MM.1S (cell line): ENCODE measurements at regions not wholly inside any gene's neighbourhood (a gene's known extent, or its start where the extent isn't known, plus 50 kb on each side); places are given as distances from the start of the nearest gene placed in this dataset.

Source experiments
- DNase-seq: peaks from one replicate; pipeline ENCODE4 v3.0.0-alpha.2; 2015
- H2AFZ ChIP-seq: fragments of 300-600 bp; sonication (generic); 2 replicates; pipeline ENCODE4 v1.6.0; 2016; ENCODE audit warnings: antibody characterized with exemption, low read length
- H3F3A ChIP-seq: fragments of 300-600 bp; sonication (generic); 2 replicates; pipeline ENCODE4 v1.6.1; 2016; ENCODE audit warnings: mild to moderate bottlenecking, antibody characterized with exemption, low read length, moderate library complexity, mixed read lengths; ENCODE audit not compliant: insufficient read depth
- H3K27ac ChIP-seq: fragments of 300-600 bp; sonication (generic); 2 replicates; pipeline ENCODE4 v1.5.1; 2016; ENCODE audit warnings: mild to moderate bottlenecking, low read length
- H3K27me3 ChIP-seq: fragments of 300-600 bp; sonication (generic); replicated peaks from 2 replicates; pipeline ENCODE4 v1.6.0; 2016; ENCODE audit warnings: low read length; ENCODE audit not compliant: insufficient read depth
- H3K36me3 ChIP-seq: fragments of 300-600 bp; sonication (generic); replicated peaks from 2 replicates; pipeline ENCODE4 v1.6.1; 2016; ENCODE audit warnings: mild to moderate bottlenecking, low read length, mixed read lengths; ENCODE audit not compliant: insufficient read depth
- H3K4me1 ChIP-seq: fragments of 300-600 bp; sonication (generic); 2 replicates; pipeline ENCODE4 v1.6.1; 2016; ENCODE audit warnings: low read length, mixed read lengths
- H3K4me2 ChIP-seq: fragments of 300-600 bp; sonication (generic); 2 replicates; pipeline ENCODE4 v1.6.0; 2016; ENCODE audit warnings: low read depth, low read length
- H3K4me3 ChIP-seq: fragments of 300-600 bp; sonication (generic); 2 replicates; pipeline ENCODE4 v1.5.1; 2016; ENCODE audit warnings: low read length, mixed read lengths
- H3K79me2 ChIP-seq: fragments of 300-600 bp; sonication (generic); 2 replicates; pipeline ENCODE4 v1.6.1; 2016; ENCODE audit warnings: mixed run types, low read length, mixed read lengths
- H3K9ac ChIP-seq: fragments of 300-600 bp; sonication (generic); 2 replicates; pipeline ENCODE4 v1.6.1; 2016; ENCODE audit warnings: low read length, mixed read lengths
- H3K9me2 ChIP-seq: fragments of 300-600 bp; sonication (generic); replicated peaks from 2 replicates; pipeline ENCODE4 v1.6.1; 2016; ENCODE audit warnings: mild to moderate bottlenecking, low read length, mixed read lengths; ENCODE audit not compliant: insufficient read depth
- H3K9me3 ChIP-seq: fragments of 300-600 bp; sonication (generic); replicated peaks from 2 replicates; pipeline ENCODE4 v1.6.1; 2016; ENCODE audit warnings: mild to moderate bottlenecking, low read length, mixed read lengths; ENCODE audit not compliant: insufficient read depth
- H4K20me1 ChIP-seq: fragments of 300-600 bp; sonication (generic); 2 replicates; pipeline ENCODE4 v1.6.1; 2016; ENCODE audit warnings: mild to moderate bottlenecking, low read length, moderate library complexity, mixed read lengths; ENCODE audit not compliant: insufficient read depth
- CTCF ChIP-seq: fragments of 300-600 bp; sonication (generic); IDR thresholded peaks from 2 replicates; pipeline ENCODE4 v1.5.1; 2016; ENCODE audit warnings: antibody characterized with exemption, low read length, mixed read lengths
- EZH2 ChIP-seq: fragments of 300-600 bp; sonication (generic); optimal IDR thresholded peaks from 2 replicates; pipeline ENCODE3; 2017; ENCODE audit warnings: low read depth, mild to moderate bottlenecking, antibody characterized with exemption, low read length, mixed read lengths
- EZH2phosphoT487 ChIP-seq: fragments of 300-600 bp; sonication (generic); IDR thresholded peaks from 2 replicates; pipeline ENCODE4 v1.6.1; 2018; ENCODE audit warnings: antibody characterized with exemption, low read length

- Histone ChIP-seq H3K4me2 (no peak overlapping the region), H3K27ac (no peak overlapping the region), H3K27me3 (no peaks in the 10 kb centered on the region), H3K79me2 (no peaks in the 10 kb centered on the region), H3K4me1 (no peaks in the 10 kb centered on the region), H3F3A (no peaks in the 10 kb centered on the region), H3K9me2 (no peaks in the 10 kb centered on the region), H3K36me3 (no peaks in the 10 kb centered on the region), H3K9me3 (no peaks in the 10 kb centered on the region; the same call in 1 of the 2 replicates), H4K20me1 (no peaks in the 10 kb centered on the region), H2AFZ (no peak overlapping the region), H3K4me3 (no peak overlapping the region), H3K9ac (no peak overlapping the region)
- TF ChIP-seq CTCF (no peak), EZH2 (no peak), EZH2phosphoT487 (no peak)
- DNase-seq = no peak
Measured at GRCh38 chr2:117502121-117502520, 312.4 kb upstream of the DDX18 start.

GRCh38 chr2:117512307-117512706 is 302.2 kb upstream of the DDX18 start:
- no peak overlapping the region for H3K9ac ChIP-seq
- DNase-seq = no peak
- no peak overlapping the region for H3K4me2 ChIP-seq
- H3K79me2 ChIP-seq = no peaks in the 10 kb centered on the region
- H3K36me3 ChIP-seq = no peaks in the 10 kb centered on the region
- no peaks in the 10 kb centered on the region for H4K20me1 ChIP-seq
- H3F3A ChIP-seq = no peaks in the 10 kb centered on the region
- TF ChIP-seq EZH2phosphoT487 = no peak
- no peak for TF ChIP-seq CTCF
- TF ChIP-seq EZH2 = no peak
- no peak overlapping the region for H3K27ac ChIP-seq
- no peaks in the 10 kb centered on the region for H3K27me3 ChIP-seq
- no peak overlapping the region for H3K4me3 ChIP-seq
- no peaks in the 10 kb centered on the region for H3K9me3 ChIP-seq
- no peaks in the 10 kb centered on the region for H3K4me1 ChIP-seq
- H3K9me2 ChIP-seq = no peaks in the 10 kb centered on the region
- H2AFZ ChIP-seq = no peak overlapping the region

- DNase-seq = no peak
- no peaks in the 10 kb centered on the region for H3K27me3 ChIP-seq
- no peak overlapping the region for H2AFZ ChIP-seq
- no peaks in the 10 kb centered on the region for H3K36me3 ChIP-seq
- H3F3A ChIP-seq = no peaks in the 10 kb centered on the region
- no peak overlapping the region for H3K9ac ChIP-seq
- TF ChIP-seq EZH2 = no peak
- no peak for TF ChIP-seq CTCF
- TF ChIP-seq EZH2phosphoT487 = no peak
- no peak overlapping the region for H3K27ac ChIP-seq
- H3K9me3 ChIP-seq = no peaks in the 10 kb centered on the region
- H3K4me1 ChIP-seq = no peaks in the 10 kb centered on the region
- H3K4me2 ChIP-seq = no peak overlapping the region
- H3K4me3 ChIP-seq = no peak overlapping the region
- H3K9me2 ChIP-seq = no peaks in the 10 kb centered on the region
- H4K20me1 ChIP-seq = no peaks in the 10 kb centered on the region
- no peaks in the 10 kb centered on the region for H3K79me2 ChIP-seq
Measured at GRCh38 chr2:117514371-117514770, 300.1 kb upstream of the DDX18 start.

GRCh38 chr2:117519238-117519637 is 295.3 kb upstream of the DDX18 start:
- no peak overlapping the region for H3K27ac ChIP-seq
- H3K79me2 ChIP-seq = no peaks in the 10 kb centered on the region
- H3K9me2 ChIP-seq = no peaks in the 10 kb centered on the region
- no peaks in the 10 kb centered on the region for H3F3A ChIP-seq
- no peak overlapping the region for H3K4me3 ChIP-seq
- H3K9ac ChIP-seq = no peak overlapping the region
- no peaks in the 10 kb centered on the region for H3K9me3 ChIP-seq
- no peaks in the 10 kb centered on the region for H3K36me3 ChIP-seq
- TF ChIP-seq EZH2 (no peak), CTCF (no peak), EZH2phosphoT487 (no peak)
- H2AFZ ChIP-seq = no peak overlapping the region
- H3K4me1 ChIP-seq = peaks cover 5% of the 10 kb centered on the region; the same call in 1 of the 2 replicates
- no peaks in the 10 kb centered on the region for H4K20me1 ChIP-seq
- no peak overlapping the region for H3K4me2 ChIP-seq
- H3K27me3 ChIP-seq = no peaks in the 10 kb centered on the region
- no peak for DNase-seq
